ENCODE measurements at regions not wholly inside any gene's neighbourhood (a gene's known extent, or its start where the extent isn't known, plus 50 kb on each side); places are given as distances from the start of the nearest gene placed in this dataset.

- H3K4me1 ChIP-seq (replicated peaks in 1 of 2; ENCODE audit: control insufficient read depth in 2 of 2, insufficient read depth in 2 of 2, low read length in 2 of 2) = no peaks in the 10 kb centered on the region
- no peak overlapping the region for H3K4me3 ChIP-seq
- peaks cover 12% of the 10 kb centered on the region for H3K9me3 ChIP-seq (replicated peaks; ENCODE audit: control insufficient read depth, insufficient read depth, low read depth, low read length)
- no peaks in the 10 kb centered on the region for H3K36me3 ChIP-seq (ENCODE audit: control insufficient read depth, insufficient read depth, low read length)
- no peak for DNase-seq (ENCODE audit: extremely low read depth in 1 of 4, low spot score in 3 of 4)
- ChIA-PET POLR2A (no interaction called here), CTCF (ENCODE audit: low intra/inter-chr PET ratio) (no interaction called here)
- H3K27ac ChIP-seq (ENCODE audit: extremely low read depth, low read depth, low read length) = no peak overlapping the region
- no peaks in the 10 kb centered on the region for H3K79me2 ChIP-seq (ENCODE audit: control insufficient read depth, insufficient read depth, low read length)
- WGBS (ENCODE audit: insufficient coverage, low coverage, missing lambda C conversion rate) = 41% methylated on average over 4 of the region's 4 CpGs
- no peak overlapping the region for H3K4me2 ChIP-seq (ENCODE audit: insufficient read depth, low read length)
- no TSS peak for BruUV-seq (replicated peaks)
- H3K9me1 ChIP-seq (ENCODE audit: control insufficient read depth, insufficient read depth, low read length) = no peaks in the 10 kb centered on the region
- intact Hi-C loops (cut with micrococcal nuclease) = no loop called here
- in situ Hi-C loops (cut with MboI) = no loop called here
- no peak overlapping the region for H2AFZ ChIP-seq (ENCODE audit: low read depth, low read length)
- peaks cover 0 to 5% of the 10 kb centered on the region in 2 experiments; a peak in 3 of 5 replicates for H3K27me3 ChIP-seq (ENCODE audit: control insufficient read depth in 2 of 2, insufficient read depth in 2 of 2, low read length in 2 of 2)
- H4K20me1 ChIP-seq (replicated peaks; ENCODE audit: control insufficient read depth, insufficient read depth, low read length) = no peaks in the 10 kb centered on the region
- TF ChIP-seq SMARCC2 (IDR thresholded peaks at IDR 0.05; ENCODE audit: low read depth) (no peak), SMARCE1 (IDR thresholded peaks at IDR 0.05) (no peak), HOXB6 (CRISPR knock-in tag; IDR thresholded peaks at IDR 0.05; ENCODE audit: borderline replicate concordance) (no peak), ZNF79 (CRISPR knock-in tag; IDR thresholded peaks at IDR 0.05; ENCODE audit: low read depth) (no peak), MNT (conservative IDR thresholded peaks at IDR 0.05) (no peak), ZNF224 (CRISPR knock-in tag; IDR thresholded peaks at IDR 0.05) (no peak), BHLHE40 (IDR thresholded peaks at IDR 0.05; ENCODE audit: low read length) (no peak), ZNF12 (CRISPR knock-in tag; IDR thresholded peaks at IDR 0.05) (no peak), CBX5 (IDR thresholded peaks at IDR 0.05; ENCODE audit: borderline replicate concordance, low read depth) (no peak), FOXO4 (CRISPR knock-in tag; IDR thresholded peaks at IDR 0.05) (no peak), NCOA2 (IDR thresholded peaks at IDR 0.05; ENCODE audit: partially characterized antibody in 2 of 2) (no peak), ZNF140 (CRISPR knock-in tag; IDR thresholded peaks at IDR 0.05) (no peak), ZNF398 (CRISPR knock-in tag; IDR thresholded peaks at IDR 0.05) (no peak)
- no peak overlapping the region for H3K9ac ChIP-seq (ENCODE audit: insufficient read depth in 1 of 2, low read depth in 2 of 2, low read length in 2 of 2)
- no peak for FAIRE-seq
- no peak for ATAC-seq
Measured at GRCh38 chr2:10514273-10514672, 66.1 kb upstream of the ODC1 start.
